CD4-positive, alpha-beta T cell treated with Interleukin-15 for 1 hour (primary cell): ENCODE measurements at regions not wholly inside any gene's neighbourhood (a gene's known extent, or its start where the extent isn't known, plus 50 kb on each side); places are given as distances from the start of the nearest gene placed in this dataset.
"Not testable (repeated sequence)": the region's sequence is repeated elsewhere in the genome, so short reads cannot be mapped to it uniquely, and the experiment has no call there.

Experiments
- DNase-seq: peaks from one replicate; pipeline ENCODE4 v3.0.0-alpha.2; 2020

- DNase-seq: no peak
Observed at GRCh38 chr15:24733659-24734058, 58.1 kb downstream of the NPAP1 start.

- DNase-seq: no peak
Observed at GRCh38 chr15:24734396-24734795, 58.8 kb downstream of the NPAP1 start.

GRCh38 chr15:24745290-24745689 is 69.7 kb downstream of the NPAP1 start:
- DNase-seq: no peak

- DNase-seq: no peak
Observed at GRCh38 chr15:24746094-24746493, 70.5 kb downstream of the NPAP1 start.

- DNase-seq: no peak
Observed at GRCh38 chr15:24747376-24747775, 71.8 kb downstream of the NPAP1 start.

GRCh38 chr15:24748812-24749439 is 73.4 kb downstream of the NPAP1 start:
- DNase-seq: no peak

- no peak for DNase-seq
Observed at GRCh38 chr15:24752354-24752753, 76.8 kb downstream of the NPAP1 start.

GRCh38 chr15:24756101-24756500 is 80.5 kb downstream of the NPAP1 start:
- no peak for DNase-seq

- DNase-seq: no peak
Observed at GRCh38 chr15:24760066-24760465, 84.5 kb downstream of the NPAP1 start.

- DNase-seq: no peak
Observed at GRCh38 chr15:24761704-24762302, 86.2 kb downstream of the NPAP1 start.

GRCh38 chr15:24763891-24764290 is 88.3 kb downstream of the NPAP1 start:
- DNase-seq: no peak

- DNase-seq: no peak
Observed at GRCh38 chr15:24764375-24765171, 89.0 kb downstream of the NPAP1 start.

GRCh38 chr15:24766511-24767133 is 91.0 kb downstream of the NPAP1 start:
- no peak for DNase-seq

GRCh38 chr15:24772266-24772665 is 96.7 kb downstream of the NPAP1 start:
- no peak for DNase-seq

GRCh38 chr15:24772686-24773373 is 97.3 kb downstream of the NPAP1 start:
- peak; percentile 69 for DNase-seq

- no peak for DNase-seq
Observed at GRCh38 chr15:24777307-24777706, 101.7 kb downstream of the NPAP1 start.

- no peak for DNase-seq
Observed at GRCh38 chr15:24784506-24784905, 108.9 kb downstream of the NPAP1 start.

- no peak for DNase-seq
Observed at GRCh38 chr15:24786347-24786746, 110.8 kb downstream of the NPAP1 start.

- not testable (repeated sequence) for DNase-seq
Observed at GRCh38 chr15:24802624-24803023, 127.0 kb downstream of the NPAP1 start.

- DNase-seq: no peak
Observed at GRCh38 chr15:24819680-24820079, 135.1 kb upstream of the SNRPN start.

- DNase-seq: no peak
Observed at GRCh38 chr15:24823473-24823872, 131.3 kb upstream of the SNRPN start.

- no peak for DNase-seq
Observed at GRCh38 chr15:24832282-24832681, 122.5 kb upstream of the SNRPN start.

GRCh38 chr15:24835301-24835700 is 119.5 kb upstream of the SNRPN start:
- no peak for DNase-seq
